MG63 (cell line): ENCODE measurements at regions not wholly inside any gene's neighbourhood (a gene's known extent, or its start where the extent isn't known, plus 50 kb on each side); places are given as distances from the start of the nearest gene placed in this dataset.
"Not testable (repeated sequence)": the region's sequence is repeated elsewhere in the genome, so short reads cannot be mapped to it uniquely, and the experiment has no call there.

Experiments used
- DNase-seq: peaks from one replicate; pipeline ENCODE4 v3.0.0-alpha.2; 2020
- H3K27me3 ChIP-seq: fragments of 250-450 bp; sonication (Bioruptor Pico); 2 replicates; pipeline ENCODE4 v1.5.1; 2020; ENCODE audit warnings: mild to moderate bottlenecking, moderate library complexity
- H3K36me3 ChIP-seq: fragments of 250-450 bp; sonication (Bioruptor Pico); 2 replicates; pipeline ENCODE4 v1.5.1; 2020; ENCODE audit warnings: mild to moderate bottlenecking, moderate library complexity
- H3K4me3 ChIP-seq: fragments of 250-450 bp; sonication (Bioruptor Pico); 2 replicates; pipeline ENCODE4 v1.5.1; 2020; ENCODE audit warnings: mild to moderate bottlenecking, moderate library complexity
- H3K9me3 ChIP-seq: fragments of 250-450 bp; sonication (Bioruptor Pico); 2 replicates; pipeline ENCODE4 v1.5.1; 2020; ENCODE audit warnings: mild to moderate bottlenecking, moderate library complexity

GRCh38 chr21:20030390-20030789 is 967.8 kb upstream of the NCAM2 start:
- no peaks in the 10 kb centered on the region for H3K27me3 ChIP-seq
- no peaks in the 10 kb centered on the region; the same call in 1 of the 2 replicates for H3K9me3 ChIP-seq
- no peaks in the 10 kb centered on the region for H3K36me3 ChIP-seq
- H3K4me3 ChIP-seq = no peak overlapping the region
- DNase-seq = peak; percentile 93

GRCh38 chr21:20031807-20032206 is 966.4 kb upstream of the NCAM2 start:
- DNase-seq = no peak
- no peaks in the 10 kb centered on the region for H3K36me3 ChIP-seq
- no peaks in the 10 kb centered on the region for H3K27me3 ChIP-seq
- no peaks in the 10 kb centered on the region; the same call in 1 of the 2 replicates for H3K9me3 ChIP-seq
- H3K4me3 ChIP-seq = no peak overlapping the region

- H3K36me3 ChIP-seq = no peaks in the 10 kb centered on the region
- no peaks in the 10 kb centered on the region for H3K9me3 ChIP-seq
- no peaks in the 10 kb centered on the region for H3K27me3 ChIP-seq
- DNase-seq = no peak
- H3K4me3 ChIP-seq = no peak overlapping the region
Measured at GRCh38 chr21:20040768-20041167, 957.4 kb upstream of the NCAM2 start.

- H3K9me3 ChIP-seq = no peaks in the 10 kb centered on the region
- DNase-seq = no peak
- H3K36me3 ChIP-seq = no peaks in the 10 kb centered on the region
- H3K4me3 ChIP-seq = no peak overlapping the region
- H3K27me3 ChIP-seq = no peaks in the 10 kb centered on the region
Measured at GRCh38 chr21:20045197-20045596, 953.0 kb upstream of the NCAM2 start.

- not testable (repeated sequence) for H3K9me3 ChIP-seq, DNase-seq, H3K36me3 ChIP-seq, H3K27me3 ChIP-seq, H3K4me3 ChIP-seq
Measured at GRCh38 chr21:20048130-20048837, 949.9 kb upstream of the NCAM2 start.

- Histone ChIP-seq H3K4me3 (no peak overlapping the region), H3K27me3 (no peaks in the 10 kb centered on the region), H3K9me3 (no peaks in the 10 kb centered on the region), H3K36me3 (no peaks in the 10 kb centered on the region)
- no peak for DNase-seq
Measured at GRCh38 chr21:20083336-20083735, 914.9 kb upstream of the NCAM2 start.

GRCh38 chr21:20083925-20084324 is 914.3 kb upstream of the NCAM2 start:
- H3K4me3 ChIP-seq = no peak overlapping the region
- no peaks in the 10 kb centered on the region for H3K36me3 ChIP-seq

GRCh38 chr21:20086508-20086907 is 911.7 kb upstream of the NCAM2 start:
- DNase-seq = no peak
- no peak overlapping the region for H3K4me3 ChIP-seq
- H3K27me3 ChIP-seq = no peaks in the 10 kb centered on the region

More at GRCh38 chr21:20083925-20084324, 914.3 kb upstream of the NCAM2 start:
- Histone ChIP-seq H3K27me3 (no peaks in the 10 kb centered on the region), H3K9me3 (no peaks in the 10 kb centered on the region)
- no peak for DNase-seq

GRCh38 chr21:20106368-20106767 is 891.8 kb upstream of the NCAM2 start:
- H3K4me3 ChIP-seq = no peak overlapping the region
- no peak for DNase-seq
- H3K36me3 ChIP-seq = no peaks in the 10 kb centered on the region
- H3K27me3 ChIP-seq = no peaks in the 10 kb centered on the region
- no peaks in the 10 kb centered on the region for H3K9me3 ChIP-seq

More at GRCh38 chr21:20086508-20086907, 911.7 kb upstream of the NCAM2 start:
- Histone ChIP-seq H3K36me3 (no peaks in the 10 kb centered on the region), H3K9me3 (no peaks in the 10 kb centered on the region)

- Histone ChIP-seq H3K36me3 (no peaks in the 10 kb centered on the region), H3K9me3 (no peaks in the 10 kb centered on the region), H3K4me3 (no peak overlapping the region), H3K27me3 (no peaks in the 10 kb centered on the region)
- no peak for DNase-seq
Measured at GRCh38 chr21:20108016-20108415, 890.2 kb upstream of the NCAM2 start.

GRCh38 chr21:20108976-20109540 is 889.2 kb upstream of the NCAM2 start:
- H3K9me3 ChIP-seq = no peaks in the 10 kb centered on the region

GRCh38 chr21:20110368-20110767 is 887.8 kb upstream of the NCAM2 start:
- H3K36me3 ChIP-seq = no peaks in the 10 kb centered on the region
- H3K9me3 ChIP-seq = no peaks in the 10 kb centered on the region
- H3K27me3 ChIP-seq = no peaks in the 10 kb centered on the region
- H3K4me3 ChIP-seq = no peak overlapping the region
- no peak for DNase-seq

More at GRCh38 chr21:20108976-20109540, 889.2 kb upstream of the NCAM2 start:
- Histone ChIP-seq H3K36me3 (no peaks in the 10 kb centered on the region), H3K27me3 (no peaks in the 10 kb centered on the region), H3K4me3 (no peak overlapping the region)
- DNase-seq = no peak

GRCh38 chr21:20151741-20152140 is 846.5 kb upstream of the NCAM2 start:
- H3K27me3 ChIP-seq = no peaks in the 10 kb centered on the region
- no peak overlapping the region for H3K4me3 ChIP-seq
- DNase-seq = no peak
- H3K9me3 ChIP-seq = no peaks in the 10 kb centered on the region
- H3K36me3 ChIP-seq = no peaks in the 10 kb centered on the region

GRCh38 chr21:20163167-20163566 is 835.0 kb upstream of the NCAM2 start:
- no peaks in the 10 kb centered on the region for H3K36me3 ChIP-seq
- H3K4me3 ChIP-seq = no peak overlapping the region
- DNase-seq = no peak
- H3K27me3 ChIP-seq = no peaks in the 10 kb centered on the region
- H3K9me3 ChIP-seq = no peaks in the 10 kb centered on the region

GRCh38 chr21:20167059-20167458 is 831.1 kb upstream of the NCAM2 start:
- Histone ChIP-seq H3K4me3 (no peak overlapping the region), H3K36me3 (no peaks in the 10 kb centered on the region), H3K27me3 (no peaks in the 10 kb centered on the region), H3K9me3 (no peaks in the 10 kb centered on the region)
- DNase-seq = no peak

- Histone ChIP-seq H3K9me3 (no peaks in the 10 kb centered on the region), H3K36me3 (no peaks in the 10 kb centered on the region), H3K27me3 (no peaks in the 10 kb centered on the region), H3K4me3 (no peak overlapping the region)
- DNase-seq = no peak
Measured at GRCh38 chr21:20169812-20170576, 828.2 kb upstream of the NCAM2 start.

- no peak for DNase-seq
- Histone ChIP-seq H3K27me3 (no peaks in the 10 kb centered on the region), H3K4me3 (no peak overlapping the region), H3K9me3 (no peaks in the 10 kb centered on the region), H3K36me3 (no peaks in the 10 kb centered on the region)
Measured at GRCh38 chr21:20186186-20186585, 812.0 kb upstream of the NCAM2 start.
